Liver (tissue), 6 donors: ENCODE measurements at regions not wholly inside any gene's neighbourhood (a gene's known extent, or its start where the extent isn't known, plus 50 kb on each side); places are given as distances from the start of the nearest gene placed in this dataset.
"Not testable (repeated sequence)": the region's sequence is repeated elsewhere in the genome, so short reads cannot be mapped to it uniquely, and the experiment has no call there.

ENCODE experiments used
- DNase-seq: peaks from one replicate; pipeline ENCODE4 v3.0.0-alpha.2; 2017; ENCODE audit warnings: low spot score
- H3K27ac ChIP-seq, 2 donors: one replicate each; pipeline ENCODE4 v1.7.0; 2013; ENCODE audit warnings: inconsistent platforms in 2 of 2, low read length in 2 of 2, control low read depth in 1 of 2, low read depth in 1 of 2, mild to moderate bottlenecking in 1 of 2
- H3K27me3 ChIP-seq, 4 donors: one replicate each; pipeline versions ENCODE4 v1.6.1 to v1.7.0; 2013; ENCODE audit warnings: low read length in 3 of 4, inconsistent platforms in 1 of 4, mild to moderate bottlenecking in 1 of 4, moderate library complexity in 1 of 4; ENCODE audit not compliant: control insufficient read depth in 4 of 4, insufficient read depth in 4 of 4
- H3K36me3 ChIP-seq, 4 donors: one replicate each; pipeline versions ENCODE4 v1.6.1 to v1.7.0; 2013; ENCODE audit warnings: low read length in 3 of 4, mild to moderate bottlenecking in 3 of 4, low read depth in 1 of 4, moderate library complexity in 1 of 4; ENCODE audit not compliant: control insufficient read depth in 4 of 4, insufficient read depth in 3 of 4
- H3K4me1 ChIP-seq, 4 donors: one replicate each; pipeline versions ENCODE4 v1.6.1 to v1.7.0; 2013; ENCODE audit warnings: low read length in 3 of 4, mild to moderate bottlenecking in 3 of 4, moderate library complexity in 1 of 4; ENCODE audit not compliant: control insufficient read depth in 4 of 4, insufficient read depth in 4 of 4
- H3K4me3 ChIP-seq, 3 donors: one replicate each; pipeline versions ENCODE4 v1.6.1 to v1.7.0; 2013; ENCODE audit warnings: low read length in 3 of 3, control low read depth in 1 of 3, low read depth in 1 of 3, mild to moderate bottlenecking in 1 of 3
- H3K9ac ChIP-seq, 2 donors: one replicate each; pipeline ENCODE4 v1.7.0; 2013; ENCODE audit warnings: low read length in 2 of 2, mild to moderate bottlenecking in 2 of 2, moderate library complexity in 2 of 2, control low read depth in 1 of 2, low read depth in 1 of 2
- H3K9me3 ChIP-seq, 4 donors: one replicate each; pipeline versions ENCODE4 v1.6.1 to v1.7.0; 2013; ENCODE audit warnings: low read length in 3 of 4; ENCODE audit not compliant: control insufficient read depth in 4 of 4
- WGBS: extraction: QIAGEN DNeasy Blood & Tissue Kit; methylation state at CpG from one replicate; pipeline ENCODE4 v1.1.7; 2013; 5-methylcytosine and 5-hydroxymethylcytosine counted together
- donor health status: healthy.
- donor health status: healthy.
- donor health status: healthy.

GRCh38 chr9:65566018-65566417, 109.7 kb upstream of the ZNG1E start:
- not testable (repeated sequence) for H3K4me1 ChIP-seq, H3K9me3 ChIP-seq, H3K4me3 ChIP-seq, H3K27me3 ChIP-seq, H3K9ac ChIP-seq, H3K27ac ChIP-seq, H3K36me3 ChIP-seq, DNase-seq
- WGBS = 40% methylated on average over 19 of the region's 20 CpGs

- H3K4me3 ChIP-seq, H3K9ac ChIP-seq, H3K9me3 ChIP-seq, H3K4me1 ChIP-seq, DNase-seq, H3K27me3 ChIP-seq, H3K27ac ChIP-seq, H3K36me3 ChIP-seq: not testable (repeated sequence)
- 56% methylated on average over 5 of the region's 15 CpGs for WGBS
Observed at GRCh38 chr9:65519018-65519417, 156.7 kb upstream of the ZNG1E start.

DNA sequence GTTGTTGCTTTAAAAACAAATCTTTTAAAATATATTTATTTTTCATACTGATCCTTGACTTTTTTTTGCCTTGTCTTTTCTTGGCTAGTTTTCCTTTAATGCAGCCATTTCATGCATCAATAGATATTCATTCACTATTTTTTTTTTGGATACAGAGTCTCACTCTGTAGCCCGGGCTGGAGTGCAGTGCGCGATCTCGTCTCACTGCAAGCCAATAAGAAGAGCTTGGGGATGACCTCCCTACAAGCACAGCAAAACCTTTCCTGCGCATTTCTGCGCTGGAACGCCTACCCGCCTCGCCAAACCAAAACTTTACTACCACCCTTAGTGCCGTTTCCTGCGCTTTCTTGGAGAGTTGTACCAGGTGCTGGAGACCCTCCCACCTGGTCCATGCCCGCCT, 161.3 kb upstream of the ZNG1E start:
- not testable (repeated sequence) for H3K4me1 ChIP-seq, H3K36me3 ChIP-seq, DNase-seq, H3K4me3 ChIP-seq, H3K9me3 ChIP-seq, H3K27ac ChIP-seq, H3K27me3 ChIP-seq, H3K9ac ChIP-seq
- 87% methylated on average over 12 of the region's 12 CpGs for WGBS

GRCh38 chr9:65507897-65508296, 167.8 kb upstream of the ZNG1E start:
- not testable (repeated sequence) for H3K9ac ChIP-seq, H3K9me3 ChIP-seq, DNase-seq, H3K4me3 ChIP-seq, H3K27me3 ChIP-seq, H3K4me1 ChIP-seq, H3K36me3 ChIP-seq, H3K27ac ChIP-seq

GRCh38 chr9:65504686-65505085, 171.0 kb upstream of the ZNG1E start:
- not testable (repeated sequence) for H3K4me3 ChIP-seq, H3K36me3 ChIP-seq, H3K9ac ChIP-seq, H3K27ac ChIP-seq, H3K4me1 ChIP-seq, H3K9me3 ChIP-seq, H3K27me3 ChIP-seq, DNase-seq
- 79% methylated on average over 5 of the region's 7 CpGs for WGBS

DNA sequence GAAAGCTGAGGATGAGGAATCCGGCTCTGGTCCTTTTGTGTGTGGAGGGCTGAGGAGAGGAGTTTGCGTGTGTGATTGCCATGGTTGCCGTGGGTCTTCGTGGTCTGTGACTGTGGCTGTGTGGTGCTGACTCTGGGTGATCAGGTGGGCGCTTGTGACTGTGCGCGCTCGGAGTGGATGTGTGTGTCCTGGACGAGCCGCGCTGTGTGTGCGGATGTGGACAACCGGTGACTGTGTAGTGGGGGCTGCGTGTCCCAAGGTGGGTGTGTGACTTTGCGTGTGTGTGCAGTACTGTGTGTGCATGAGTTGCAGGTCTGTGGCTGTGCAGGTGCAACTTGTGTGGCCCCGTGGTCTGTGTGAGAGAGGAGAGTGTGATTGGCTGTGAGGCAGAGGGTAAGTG, 172.0 kb upstream of the ZNG1E start:
- not testable (repeated sequence) for H3K4me1 ChIP-seq, H3K36me3 ChIP-seq, H3K4me3 ChIP-seq, H3K27me3 ChIP-seq, H3K9ac ChIP-seq, DNase-seq, H3K27ac ChIP-seq, H3K9me3 ChIP-seq
- 86% methylated on average over 15 of the region's 16 CpGs for WGBS

DNA sequence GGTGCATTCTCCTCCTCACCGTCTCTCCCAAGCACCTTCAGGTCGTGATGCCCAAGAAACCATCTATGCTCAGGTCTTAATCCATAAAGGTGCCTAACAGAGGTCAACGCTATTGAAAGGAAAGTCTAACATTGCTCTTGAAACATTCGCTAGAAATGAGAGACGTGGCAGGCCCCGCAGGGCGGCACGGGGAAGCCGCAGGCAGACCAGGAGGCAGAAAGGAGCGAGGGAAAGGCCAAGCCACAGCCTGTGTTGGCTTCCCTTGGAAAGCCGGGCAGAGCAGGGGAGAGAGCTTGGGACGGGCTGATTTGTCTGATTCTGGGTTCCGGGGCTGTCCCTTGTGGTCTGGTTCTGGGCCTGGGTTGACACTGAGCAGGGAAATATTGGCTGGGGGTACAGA, 192.8 kb upstream of the ZNG1E start:
- H3K36me3 ChIP-seq, DNase-seq, H3K4me3 ChIP-seq, H3K9ac ChIP-seq, H3K9me3 ChIP-seq, H3K4me1 ChIP-seq, H3K27ac ChIP-seq, H3K27me3 ChIP-seq: not testable (repeated sequence)
- 77% methylated on average over 13 of the region's 13 CpGs for WGBS

DNA sequence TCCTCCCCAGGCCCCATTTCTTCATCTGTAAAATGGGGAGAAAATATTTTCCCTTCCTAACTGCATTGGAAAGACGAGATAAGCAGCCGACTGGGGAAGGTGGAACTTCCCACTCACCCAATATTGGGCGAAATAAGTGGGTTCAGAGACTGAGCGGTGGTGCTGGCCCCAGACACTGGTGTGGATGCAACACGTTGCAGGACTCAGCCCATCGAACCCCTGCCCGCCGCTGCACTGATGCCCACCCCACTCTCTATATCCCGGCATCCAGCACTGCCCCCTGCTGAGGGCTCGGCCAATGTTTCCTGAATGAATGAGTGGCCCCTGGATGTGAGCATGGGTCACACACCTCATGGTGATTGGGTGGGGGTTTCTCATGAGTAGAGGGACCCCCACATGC, 194.4 kb upstream of the ZNG1E start:
- not testable (repeated sequence) for H3K4me1 ChIP-seq, H3K27me3 ChIP-seq, H3K36me3 ChIP-seq, H3K9me3 ChIP-seq, H3K27ac ChIP-seq, DNase-seq, H3K9ac ChIP-seq, H3K4me3 ChIP-seq
- WGBS = 74% methylated on average over 10 of the region's 10 CpGs

DNA sequence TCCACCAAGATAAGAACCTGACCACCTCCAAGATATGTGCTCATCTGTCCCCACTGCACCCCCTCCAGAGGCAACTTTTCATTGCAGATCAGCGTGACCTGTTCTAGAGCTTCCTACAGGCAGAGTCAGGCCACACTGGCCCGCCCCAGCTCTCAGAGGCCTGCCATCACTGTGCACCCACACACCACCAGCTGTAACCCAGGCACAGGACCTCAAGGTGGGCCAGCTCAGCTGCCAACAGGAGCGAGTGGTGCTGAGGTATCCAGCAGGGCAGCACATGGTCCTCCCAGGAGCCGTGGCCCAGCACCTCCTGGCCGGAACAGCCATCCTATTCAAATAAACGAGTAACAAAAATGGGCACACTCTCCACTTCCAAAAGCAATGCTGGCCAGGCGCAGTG, 189.9 kb upstream of the FOXD4L5 start:
- H3K4me3 ChIP-seq, H3K9me3 ChIP-seq, H3K4me1 ChIP-seq, H3K9ac ChIP-seq, H3K27ac ChIP-seq, H3K27me3 ChIP-seq, H3K36me3 ChIP-seq, DNase-seq: not testable (repeated sequence)
- 72% methylated on average over 7 of the region's 7 CpGs for WGBS
